ENCODE measurements at regions not wholly inside any gene's neighbourhood (a gene's known extent, or its start where the extent isn't known, plus 50 kb on each side); places are given as distances from the start of the nearest gene placed in this dataset.

- Mint-ChIP-seq H3K4me1 (no peaks in the 10 kb centered on the region), H3K27me3 (no peaks in the 10 kb centered on the region), H3K4me3 (no peak overlapping the region), H3K9me3 (peaks cover 0 to 19% (median 4%) of the 10 kb centered on the region in 7 donors), H3K27ac (no peak overlapping the region), H3K36me3 (no peaks in the 10 kb centered on the region)
- Histone ChIP-seq H3K36me3 (ENCODE audit: control insufficient read depth, insufficient read depth, low read length) (no peaks in the 10 kb centered on the region), H3K4me3 (ENCODE audit: low read depth, low read length) (no peak overlapping the region), H3K27me3 (ENCODE audit: control insufficient read depth, insufficient read depth, low read length) (no peaks in the 10 kb centered on the region), H3K4me1 (ENCODE audit: control insufficient read depth, insufficient read depth, low read length, poor library complexity, severe bottlenecking) (no peaks in the 10 kb centered on the region), H3K9me3 (ENCODE audit: control insufficient read depth in 2 of 2, low read length in 2 of 2) (no peaks in the 10 kb centered on the region), H3K27ac (ENCODE audit: insufficient read depth, low read length, poor library complexity, severe bottlenecking) (no peak overlapping the region)
- DNase-seq (no peak), ATAC-seq (ENCODE audit: low read depth in 2 of 2) (no peak)
These were observed 1102.7 kb upstream of the EEF2KMT start for GRCh38 chr16:6200271-6200670.

GRCh38 chr16:6195966-6196365 is 1098.4 kb upstream of the EEF2KMT start:
- no peaks in the 10 kb centered on the region for H3K27me3 ChIP-seq (ENCODE audit: control insufficient read depth, insufficient read depth, low read length)
- H3K27me3 Mint-ChIP-seq, result no peaks in the 10 kb centered on the region
- H3K4me1 ChIP-seq (ENCODE audit: control insufficient read depth, insufficient read depth, low read length, poor library complexity, severe bottlenecking), result no peaks in the 10 kb centered on the region
- no peaks in the 10 kb centered on the region for H3K36me3 Mint-ChIP-seq
- H3K9me3 Mint-ChIP-seq, result peaks cover 7 to 23% (median 11%) of the 10 kb centered on the region in 7 donors
- no peak overlapping the region for H3K4me3 Mint-ChIP-seq
- H3K27ac Mint-ChIP-seq, result no peak overlapping the region
- H3K9me3 ChIP-seq (ENCODE audit: control insufficient read depth in 2 of 2, low read length in 2 of 2), result no peaks in the 10 kb centered on the region
- H3K27ac ChIP-seq (ENCODE audit: insufficient read depth, low read length, poor library complexity, severe bottlenecking), result no peak overlapping the region
- no peak overlapping the region for H3K4me3 ChIP-seq (ENCODE audit: low read depth, low read length)
- ATAC-seq (ENCODE audit: low read depth in 2 of 2) (no peak), DNase-seq (no peak)
- no peaks in the 10 kb centered on the region for H3K4me1 Mint-ChIP-seq
- H3K36me3 ChIP-seq (ENCODE audit: control insufficient read depth, insufficient read depth, low read length), result no peaks in the 10 kb centered on the region

GRCh38 chr16:6193718-6194117 is 1096.1 kb upstream of the EEF2KMT start:
- Mint-ChIP-seq H3K36me3 (no peaks in the 10 kb centered on the region), H3K27me3 (no peaks in the 10 kb centered on the region), H3K27ac (no peak overlapping the region), H3K9me3 (peaks cover 7 to 18% (median 13%) of the 10 kb centered on the region in 7 donors), H3K4me1 (no peaks in the 10 kb centered on the region), H3K4me3 (no peak overlapping the region)
- Histone ChIP-seq H3K4me3 (ENCODE audit: low read depth, low read length) (no peak overlapping the region), H3K9me3 (ENCODE audit: control insufficient read depth in 2 of 2, low read length in 2 of 2) (no peaks in the 10 kb centered on the region), H3K27me3 (ENCODE audit: control insufficient read depth, insufficient read depth, low read length) (no peaks in the 10 kb centered on the region), H3K27ac (ENCODE audit: insufficient read depth, low read length, poor library complexity, severe bottlenecking) (no peak overlapping the region), H3K36me3 (ENCODE audit: control insufficient read depth, insufficient read depth, low read length) (no peaks in the 10 kb centered on the region), H3K4me1 (ENCODE audit: control insufficient read depth, insufficient read depth, low read length, poor library complexity, severe bottlenecking) (no peaks in the 10 kb centered on the region)
- DNase-seq (no peak), ATAC-seq (ENCODE audit: low read depth in 2 of 2) (no peak)

DNA sequence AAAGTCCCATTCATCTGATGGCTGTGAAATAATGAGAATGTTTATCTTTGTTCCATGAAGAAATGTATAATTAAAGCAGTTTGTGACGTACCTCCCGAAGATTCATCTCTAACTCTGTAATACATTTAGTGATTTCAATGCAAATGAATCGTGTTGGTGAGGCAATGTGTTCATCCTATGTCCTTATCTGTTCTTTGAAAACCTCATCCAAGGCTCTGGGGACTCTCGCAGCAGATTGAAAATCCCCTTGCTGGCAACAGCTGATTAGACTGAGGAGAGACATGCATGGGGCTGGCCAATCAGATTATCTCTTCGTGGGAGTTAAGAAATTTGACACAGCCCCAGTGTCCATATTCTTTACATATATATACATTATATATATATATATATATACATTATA is 1095.4 kb upstream of the EEF2KMT start:
- Histone ChIP-seq H3K27ac (ENCODE audit: insufficient read depth, low read length, poor library complexity, severe bottlenecking) (no peak overlapping the region), H3K9me3 (ENCODE audit: control insufficient read depth in 2 of 2, low read length in 2 of 2) (no peaks in the 10 kb centered on the region), H3K4me1 (ENCODE audit: control insufficient read depth, insufficient read depth, low read length, poor library complexity, severe bottlenecking) (no peaks in the 10 kb centered on the region), H3K4me3 (ENCODE audit: low read depth, low read length) (no peak overlapping the region), H3K36me3 (ENCODE audit: control insufficient read depth, insufficient read depth, low read length) (no peaks in the 10 kb centered on the region), H3K27me3 (ENCODE audit: control insufficient read depth, insufficient read depth, low read length) (no peaks in the 10 kb centered on the region)
- Mint-ChIP-seq H3K4me3 (no peak overlapping the region), H3K4me1 (no peaks in the 10 kb centered on the region), H3K27ac (no peak overlapping the region), H3K27me3 (no peaks in the 10 kb centered on the region), H3K36me3 (no peaks in the 10 kb centered on the region), H3K9me3 (peaks cover 5 to 18% (median 11%) of the 10 kb centered on the region in 7 donors)
- no peak for DNase-seq
- ATAC-seq (ENCODE audit: low read depth in 2 of 2), result no peak

- Histone ChIP-seq H3K4me1 (ENCODE audit: control insufficient read depth, insufficient read depth, low read length, poor library complexity, severe bottlenecking) (no peaks in the 10 kb centered on the region), H3K27me3 (ENCODE audit: control insufficient read depth, insufficient read depth, low read length) (no peaks in the 10 kb centered on the region), H3K4me3 (ENCODE audit: low read depth, low read length) (no peak overlapping the region), H3K36me3 (ENCODE audit: control insufficient read depth, insufficient read depth, low read length) (no peaks in the 10 kb centered on the region), H3K9me3 (ENCODE audit: control insufficient read depth in 2 of 2, low read length in 2 of 2) (no peaks in the 10 kb centered on the region), H3K27ac (ENCODE audit: insufficient read depth, low read length, poor library complexity, severe bottlenecking) (no peak overlapping the region)
- no peaks in the 10 kb centered on the region for H3K4me1 Mint-ChIP-seq
- H3K27me3 Mint-ChIP-seq, result no peaks in the 10 kb centered on the region
- H3K27ac Mint-ChIP-seq, result no peak overlapping the region
- ATAC-seq (ENCODE audit: low read depth in 2 of 2) (no peak), DNase-seq (no peak)
- H3K9me3 Mint-ChIP-seq, result peaks cover 3 to 18% (median 11%) of the 10 kb centered on the region in 7 donors
- no peak overlapping the region for H3K4me3 Mint-ChIP-seq
- H3K36me3 Mint-ChIP-seq, result no peaks in the 10 kb centered on the region
These were observed 1094.9 kb upstream of the EEF2KMT start for GRCh38 chr16:6192532-6192931.

GRCh38 chr16:6190776-6191175 is 1093.2 kb upstream of the EEF2KMT start:
- no peaks in the 10 kb centered on the region for H3K36me3 Mint-ChIP-seq
- ATAC-seq (ENCODE audit: low read depth in 2 of 2) (no peak), DNase-seq (no peak)
- no peaks in the 10 kb centered on the region for H3K4me1 Mint-ChIP-seq
- no peak overlapping the region for H3K27ac Mint-ChIP-seq
- no peaks in the 10 kb centered on the region for H3K27me3 Mint-ChIP-seq
- no peak overlapping the region for H3K4me3 Mint-ChIP-seq
- Histone ChIP-seq H3K27ac (ENCODE audit: insufficient read depth, low read length, poor library complexity, severe bottlenecking) (no peak overlapping the region), H3K4me3 (ENCODE audit: low read depth, low read length) (no peak overlapping the region), H3K36me3 (ENCODE audit: control insufficient read depth, insufficient read depth, low read length) (no peaks in the 10 kb centered on the region), H3K4me1 (ENCODE audit: control insufficient read depth, insufficient read depth, low read length, poor library complexity, severe bottlenecking) (no peaks in the 10 kb centered on the region), H3K9me3 (ENCODE audit: control insufficient read depth in 2 of 2, low read length in 2 of 2) (no peaks in the 10 kb centered on the region), H3K27me3 (ENCODE audit: control insufficient read depth, insufficient read depth, low read length) (no peaks in the 10 kb centered on the region)
- H3K9me3 Mint-ChIP-seq, result peaks cover 0 to 15% (median 10%) of the 10 kb centered on the region in 7 donors

DNA sequence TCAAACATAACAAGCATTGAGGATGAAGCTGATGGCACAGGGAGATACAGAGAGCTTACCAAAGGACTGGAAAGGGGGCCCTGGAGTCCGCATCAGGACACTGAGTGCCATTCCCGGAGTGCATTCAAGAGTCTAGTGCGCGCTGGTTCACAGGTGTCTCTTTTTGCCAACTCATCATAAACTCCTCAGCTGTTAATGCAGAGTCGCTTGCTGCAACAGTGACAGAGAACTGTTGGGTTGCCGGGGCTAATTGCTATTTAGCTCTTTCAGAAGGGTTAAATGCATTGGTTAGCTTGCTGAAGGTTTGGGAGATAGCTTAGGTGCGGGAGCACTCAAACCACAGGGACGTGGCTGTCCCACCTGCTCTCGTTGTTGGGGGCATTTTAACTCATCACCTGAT is 1091.6 kb upstream of the EEF2KMT start:
- Histone ChIP-seq H3K27ac (ENCODE audit: insufficient read depth, low read length, poor library complexity, severe bottlenecking) (no peak overlapping the region), H3K36me3 (ENCODE audit: control insufficient read depth, insufficient read depth, low read length) (no peaks in the 10 kb centered on the region), H3K27me3 (ENCODE audit: control insufficient read depth, insufficient read depth, low read length) (no peaks in the 10 kb centered on the region), H3K4me1 (ENCODE audit: control insufficient read depth, insufficient read depth, low read length, poor library complexity, severe bottlenecking) (no peaks in the 10 kb centered on the region), H3K9me3 (ENCODE audit: control insufficient read depth in 2 of 2, low read length in 2 of 2) (peaks cover 0 to 3% of the 10 kb centered on the region in 2 experiments), H3K4me3 (ENCODE audit: low read depth, low read length) (no peak overlapping the region)
- H3K4me1 Mint-ChIP-seq, result no peaks in the 10 kb centered on the region
- H3K36me3 Mint-ChIP-seq, result no peaks in the 10 kb centered on the region
- peaks cover 0 to 11% (median 7%) of the 10 kb centered on the region in 7 donors for H3K9me3 Mint-ChIP-seq
- no peak overlapping the region for H3K4me3 Mint-ChIP-seq
- no peak overlapping the region for H3K27ac Mint-ChIP-seq
- H3K27me3 Mint-ChIP-seq, result no peaks in the 10 kb centered on the region
- ATAC-seq (ENCODE audit: low read depth in 2 of 2) (no peak), DNase-seq (no peak)

GRCh38 chr16:6177616-6178180 is 1080.1 kb upstream of the EEF2KMT start:
- no peak for ATAC-seq (ENCODE audit: low read depth in 2 of 2)
- peaks cover 0 to 14% (median 6%) of the 10 kb centered on the region in 7 donors for H3K9me3 Mint-ChIP-seq
- Histone ChIP-seq H3K27ac (ENCODE audit: insufficient read depth, low read length, poor library complexity, severe bottlenecking) (no peak overlapping the region), H3K9me3 (ENCODE audit: control insufficient read depth in 2 of 2, low read length in 2 of 2) (no peaks in the 10 kb centered on the region), H3K36me3 (ENCODE audit: control insufficient read depth, insufficient read depth, low read length) (no peaks in the 10 kb centered on the region), H3K27me3 (ENCODE audit: control insufficient read depth, insufficient read depth, low read length) (no peaks in the 10 kb centered on the region), H3K4me1 (ENCODE audit: control insufficient read depth, insufficient read depth, low read length, poor library complexity, severe bottlenecking) (no peaks in the 10 kb centered on the region), H3K4me3 (ENCODE audit: low read depth, low read length) (no peak overlapping the region)
- no peak overlapping the region for H3K27ac Mint-ChIP-seq
- no peaks in the 10 kb centered on the region for H3K4me1 Mint-ChIP-seq
- H3K4me3 Mint-ChIP-seq, result no peak overlapping the region
- no peak for DNase-seq
- H3K27me3 Mint-ChIP-seq, result no peaks in the 10 kb centered on the region
- no peaks in the 10 kb centered on the region for H3K36me3 Mint-ChIP-seq
